GM21529 (cell line): ENCODE measurements at regions not wholly inside any gene's neighbourhood (a gene's known extent, or its start where the extent isn't known, plus 50 kb on each side); places are given as distances from the start of the nearest gene placed in this dataset.
"Not testable (repeated sequence)": the region's sequence is repeated elsewhere in the genome, so short reads cannot be mapped to it uniquely, and the experiment has no call there.

ENCODE experiments used
- ATAC-seq: cut with Tn5 transposase; IDR thresholded peaks from one replicate; pipeline ENCODE4 v1.9.1; 2021; ENCODE audit not compliant: unreplicated experiment

- no peak for ATAC-seq
Observed at GRCh38 chr14:47949006-47949405, 273.6 kb upstream of the MDGA2 start.

GRCh38 chr14:47935332-47935731 is 259.9 kb upstream of the MDGA2 start:
- no peak for ATAC-seq

GRCh38 chr14:47929334-47929733 is 253.9 kb upstream of the MDGA2 start:
- ATAC-seq: no peak

GRCh38 chr14:47921133-47921532 is 245.7 kb upstream of the MDGA2 start:
- ATAC-seq: no peak

GRCh38 chr14:47919997-47920396 is 244.6 kb upstream of the MDGA2 start:
- no peak for ATAC-seq

GRCh38 chr14:47919334-47919846 is 244.0 kb upstream of the MDGA2 start:
- no peak for ATAC-seq

- ATAC-seq: no peak
Observed at GRCh38 chr14:47917344-47917954, 242.0 kb upstream of the MDGA2 start.

GRCh38 chr14:47901141-47901540 is 225.7 kb upstream of the MDGA2 start:
- ATAC-seq: not testable (repeated sequence)

GRCh38 chr14:47899685-47900084 is 224.3 kb upstream of the MDGA2 start:
- ATAC-seq: no peak

GRCh38 chr14:47874350-47874749 is 198.9 kb upstream of the MDGA2 start:
- ATAC-seq: no peak

GRCh38 chr14:47872588-47872987 is 197.2 kb upstream of the MDGA2 start:
- ATAC-seq: no peak

- ATAC-seq: no peak
Observed at GRCh38 chr14:47863441-47863840, 188.0 kb upstream of the MDGA2 start.

GRCh38 chr14:47857646-47858045 is 182.2 kb upstream of the MDGA2 start:
- ATAC-seq: no peak

GRCh38 chr14:47852278-47852677 is 176.9 kb upstream of the MDGA2 start:
- no peak for ATAC-seq

GRCh38 chr14:47846008-47846407 is 170.6 kb upstream of the MDGA2 start:
- no peak for ATAC-seq

GRCh38 chr14:47843236-47843635 is 167.8 kb upstream of the MDGA2 start:
- no peak for ATAC-seq

GRCh38 chr14:47833011-47833410 is 157.6 kb upstream of the MDGA2 start:
- no peak for ATAC-seq

- ATAC-seq: no peak
Observed at GRCh38 chr14:47826809-47827208, 151.4 kb upstream of the MDGA2 start.

- ATAC-seq: no peak
Observed at GRCh38 chr14:47822326-47822725, 146.9 kb upstream of the MDGA2 start.

- no peak for ATAC-seq
Observed at GRCh38 chr14:47821135-47821534, 145.7 kb upstream of the MDGA2 start.

GRCh38 chr14:47790477-47790876 is 115.1 kb upstream of the MDGA2 start:
- no peak for ATAC-seq

- ATAC-seq: no peak
Observed at GRCh38 chr14:47785058-47785457, 109.7 kb upstream of the MDGA2 start.

GRCh38 chr14:47778631-47779030 is 103.2 kb upstream of the MDGA2 start:
- no peak for ATAC-seq
